HG03432 (cell line): ENCODE measurements at regions not wholly inside any gene's neighbourhood (a gene's known extent, or its start where the extent isn't known, plus 50 kb on each side); places are given as distances from the start of the nearest gene placed in this dataset.
"Not testable (repeated sequence)": the region's sequence is repeated elsewhere in the genome, so short reads cannot be mapped to it uniquely, and the experiment has no call there.

Experiments
- ATAC-seq: cut with Tn5 transposase; IDR thresholded peaks from one replicate; pipeline ENCODE4 v1.9.1; 2021; ENCODE audit warnings: mild to moderate bottlenecking, moderate library complexity; ENCODE audit not compliant: unreplicated experiment

- ATAC-seq = no peak
These were observed 108.6 kb downstream of the ZMAT1 start for GRCh38 chrX:101823236-101823635.

GRCh38 chrX:101817739-101818138 is 114.1 kb downstream of the ZMAT1 start:
- ATAC-seq = not testable (repeated sequence)

- no peak for ATAC-seq
These were observed 118.6 kb downstream of the ZMAT1 start for GRCh38 chrX:101813200-101813599.

- ATAC-seq = no peak
These were observed 128.4 kb downstream of the ZMAT1 start for GRCh38 chrX:101803451-101803850.

- ATAC-seq = peak; percentile 99
These were observed 132.4 kb downstream of the ZMAT1 start for GRCh38 chrX:101799387-101799786.

- ATAC-seq = no peak
These were observed 128.3 kb upstream of the ARMCX2 start for GRCh38 chrX:101787934-101788333.

GRCh38 chrX:101785142-101785541 is 125.5 kb upstream of the ARMCX2 start:
- ATAC-seq = peak; percentile 45

- not testable (repeated sequence) for ATAC-seq
These were observed 120.8 kb upstream of the ARMCX2 start for GRCh38 chrX:101780421-101780820.

- ATAC-seq = peak; percentile 100
These were observed 114.7 kb upstream of the ARMCX2 start for GRCh38 chrX:101774340-101774739.

GRCh38 chrX:101764538-101764937 is 104.9 kb upstream of the ARMCX2 start:
- ATAC-seq = no peak

- ATAC-seq = peak; percentile 76
These were observed 99.3 kb upstream of the ARMCX2 start for GRCh38 chrX:101759000-101759399.

GRCh38 chrX:101750744-101751143 is 91.1 kb upstream of the ARMCX2 start:
- no peak for ATAC-seq

- ATAC-seq = no peak
These were observed 89.8 kb upstream of the ARMCX2 start for GRCh38 chrX:101749436-101749835.

GRCh38 chrX:101745046-101745445 is 85.4 kb upstream of the ARMCX2 start:
- ATAC-seq = no peak

GRCh38 chrX:101744085-101744484 is 84.4 kb upstream of the ARMCX2 start:
- no peak for ATAC-seq

- ATAC-seq = no peak
These were observed 81.0 kb upstream of the ARMCX2 start for GRCh38 chrX:101740642-101741041.

- not testable (repeated sequence) for ATAC-seq
These were observed 79.2 kb upstream of the ARMCX2 start for GRCh38 chrX:101738867-101739266.

GRCh38 chrX:101738411-101738810 is 78.8 kb upstream of the ARMCX2 start:
- ATAC-seq = not testable (repeated sequence)

- no peak for ATAC-seq
These were observed 77.0 kb upstream of the ARMCX2 start for GRCh38 chrX:101736651-101737050.

GRCh38 chrX:101732870-101733269 is 73.2 kb upstream of the ARMCX2 start:
- ATAC-seq = no peak

- no peak for ATAC-seq
These were observed 70.3 kb upstream of the ARMCX2 start for GRCh38 chrX:101729986-101730385.
